HL-60 (cell line): ENCODE measurements at regions not wholly inside any gene's neighbourhood (a gene's known extent, or its start where the extent isn't known, plus 50 kb on each side); places are given as distances from the start of the nearest gene placed in this dataset.

ENCODE experiments used
- DNase-seq, 2 experiments: peaks; one replicate each; pipeline ENCODE4 v3.0.0-alpha.2; 2010 to 2020; ENCODE audit warnings: low read depth in 1 of 2, low spot score in 1 of 2
- H3K27ac ChIP-seq: fragments of 250-450 bp; sonication (Bioruptor Pico); replicated peaks from 2 replicates; pipeline ENCODE4 v1.5.1; 2020; ENCODE audit warnings: mild to moderate bottlenecking, moderate library complexity
- H3K27me3 ChIP-seq: fragments of 250-450 bp; sonication (Bioruptor Pico); 2 replicates; pipeline ENCODE4 v1.5.1; 2021; ENCODE audit warnings: mild to moderate bottlenecking, moderate library complexity; ENCODE audit not compliant: insufficient read depth, poor library complexity, severe bottlenecking
- H3K4me3 ChIP-seq: replicated peaks from 2 replicates; pipeline ENCODE4 v1.5.1; 2011; ENCODE audit warnings: mild to moderate bottlenecking, control low read depth, low read length; ENCODE audit not compliant: insufficient read depth
- GABPA ChIP-seq: IDR thresholded peaks from 2 replicates; pipeline ENCODE4 v1.6.1; 2012; ENCODE audit warnings: low read depth
- POLR2AphosphoS5 ChIP-seq: IDR thresholded peaks from 2 replicates; pipeline ENCODE4 v1.6.1; 2012; ENCODE audit warnings: low read depth
- SPI1 ChIP-seq: IDR thresholded peaks from 2 replicates; pipeline ENCODE4 v1.6.1; 2012; ENCODE audit warnings: low read depth, mild to moderate bottlenecking, borderline replicate concordance
- TF ChIP-seq, protein P1 (sequence below): IDR thresholded peaks from 2 replicates; pipeline ENCODE4 v1.6.1; 2012; ENCODE audit warnings: low read depth; ENCODE audit not compliant: insufficient replicate concordance
- TF ChIP-seq, protein P2 (sequence below): IDR thresholded peaks from one replicate; pipeline ENCODE4 v1.5.1; 2011; ENCODE audit warnings: low read length, control low read depth, inconsistent platforms; ENCODE audit not compliant: insufficient read depth

- Histone ChIP-seq H3K27ac (no peak overlapping the region), H3K27me3 (peaks cover 3% of the 10 kb centered on the region), H3K4me3 (no peak overlapping the region)
- TF ChIP-seq, protein P1, sequence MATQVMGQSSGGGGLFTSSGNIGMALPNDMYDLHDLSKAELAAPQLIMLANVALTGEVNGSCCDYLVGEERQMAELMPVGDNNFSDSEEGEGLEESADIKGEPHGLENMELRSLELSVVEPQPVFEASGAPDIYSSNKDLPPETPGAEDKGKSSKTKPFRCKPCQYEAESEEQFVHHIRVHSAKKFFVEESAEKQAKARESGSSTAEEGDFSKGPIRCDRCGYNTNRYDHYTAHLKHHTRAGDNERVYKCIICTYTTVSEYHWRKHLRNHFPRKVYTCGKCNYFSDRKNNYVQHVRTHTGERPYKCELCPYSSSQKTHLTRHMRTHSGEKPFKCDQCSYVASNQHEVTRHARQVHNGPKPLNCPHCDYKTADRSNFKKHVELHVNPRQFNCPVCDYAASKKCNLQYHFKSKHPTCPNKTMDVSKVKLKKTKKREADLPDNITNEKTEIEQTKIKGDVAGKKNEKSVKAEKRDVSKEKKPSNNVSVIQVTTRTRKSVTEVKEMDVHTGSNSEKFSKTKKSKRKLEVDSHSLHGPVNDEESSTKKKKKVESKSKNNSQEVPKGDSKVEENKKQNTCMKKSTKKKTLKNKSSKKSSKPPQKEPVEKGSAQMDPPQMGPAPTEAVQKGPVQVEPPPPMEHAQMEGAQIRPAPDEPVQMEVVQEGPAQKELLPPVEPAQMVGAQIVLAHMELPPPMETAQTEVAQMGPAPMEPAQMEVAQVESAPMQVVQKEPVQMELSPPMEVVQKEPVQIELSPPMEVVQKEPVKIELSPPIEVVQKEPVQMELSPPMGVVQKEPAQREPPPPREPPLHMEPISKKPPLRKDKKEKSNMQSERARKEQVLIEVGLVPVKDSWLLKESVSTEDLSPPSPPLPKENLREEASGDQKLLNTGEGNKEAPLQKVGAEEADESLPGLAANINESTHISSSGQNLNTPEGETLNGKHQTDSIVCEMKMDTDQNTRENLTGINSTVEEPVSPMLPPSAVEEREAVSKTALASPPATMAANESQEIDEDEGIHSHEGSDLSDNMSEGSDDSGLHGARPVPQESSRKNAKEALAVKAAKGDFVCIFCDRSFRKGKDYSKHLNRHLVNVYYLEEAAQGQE = no peak
- TF ChIP-seq POLR2AphosphoS5 (no peak), SPI1 (no peak), GABPA (no peak)
- TF ChIP-seq, protein P2, sequence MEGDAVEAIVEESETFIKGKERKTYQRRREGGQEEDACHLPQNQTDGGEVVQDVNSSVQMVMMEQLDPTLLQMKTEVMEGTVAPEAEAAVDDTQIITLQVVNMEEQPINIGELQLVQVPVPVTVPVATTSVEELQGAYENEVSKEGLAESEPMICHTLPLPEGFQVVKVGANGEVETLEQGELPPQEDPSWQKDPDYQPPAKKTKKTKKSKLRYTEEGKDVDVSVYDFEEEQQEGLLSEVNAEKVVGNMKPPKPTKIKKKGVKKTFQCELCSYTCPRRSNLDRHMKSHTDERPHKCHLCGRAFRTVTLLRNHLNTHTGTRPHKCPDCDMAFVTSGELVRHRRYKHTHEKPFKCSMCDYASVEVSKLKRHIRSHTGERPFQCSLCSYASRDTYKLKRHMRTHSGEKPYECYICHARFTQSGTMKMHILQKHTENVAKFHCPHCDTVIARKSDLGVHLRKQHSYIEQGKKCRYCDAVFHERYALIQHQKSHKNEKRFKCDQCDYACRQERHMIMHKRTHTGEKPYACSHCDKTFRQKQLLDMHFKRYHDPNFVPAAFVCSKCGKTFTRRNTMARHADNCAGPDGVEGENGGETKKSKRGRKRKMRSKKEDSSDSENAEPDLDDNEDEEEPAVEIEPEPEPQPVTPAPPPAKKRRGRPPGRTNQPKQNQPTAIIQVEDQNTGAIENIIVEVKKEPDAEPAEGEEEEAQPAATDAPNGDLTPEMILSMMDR = no peak
- no peak for DNase-seq
Measured at GRCh38 chr2:217698691-217699090, 304.1 kb downstream of the TNS1 start.

DNA sequence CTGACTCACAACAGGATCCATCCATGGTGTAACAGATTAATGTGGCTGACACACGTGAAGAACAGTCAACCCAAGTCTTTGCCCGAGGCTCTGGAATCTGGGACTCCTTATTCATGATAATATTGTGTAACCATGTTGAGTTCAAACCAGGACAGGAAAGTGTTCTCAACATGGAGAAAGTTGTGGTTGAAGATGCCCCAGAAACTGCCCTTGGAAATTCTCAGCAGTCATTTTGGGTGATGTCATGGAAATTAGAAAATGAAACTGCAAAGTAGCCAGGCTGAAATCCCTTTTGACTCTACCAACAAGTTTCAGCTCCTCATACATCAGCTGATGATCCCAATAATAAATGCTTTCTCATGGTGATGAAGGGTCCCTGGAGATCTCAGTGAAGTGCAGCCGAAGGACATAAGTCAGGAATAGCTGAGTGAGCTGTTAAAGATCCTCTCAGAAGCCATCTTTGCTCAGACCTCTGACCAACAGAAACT lies 307.7 kb downstream of the TNS1 start:
- TF ChIP-seq, protein P2 = no peak
- TF ChIP-seq GABPA (no peak), SPI1 (no peak), POLR2AphosphoS5 (no peak)
- TF ChIP-seq, protein P1 = no peak
- H3K27ac ChIP-seq = no peak overlapping the region
- H3K4me3 ChIP-seq = no peak overlapping the region
- no peak for DNase-seq
- no peaks in the 10 kb centered on the region for H3K27me3 ChIP-seq

- H3K27ac ChIP-seq = no peak overlapping the region
- no peak for TF ChIP-seq POLR2AphosphoS5
- TF ChIP-seq, protein P2 = no peak
- TF ChIP-seq GABPA = no peak
- DNase-seq = no peak
- H3K4me3 ChIP-seq = no peak overlapping the region
- no peaks in the 10 kb centered on the region for H3K27me3 ChIP-seq
Measured at GRCh38 chr2:217694291-217694690, 308.5 kb downstream of the TNS1 start.

GRCh38 chr2:217693363-217693762 lies 309.4 kb downstream of the TNS1 start:
- TF ChIP-seq GABPA (no peak), SPI1 (no peak), POLR2AphosphoS5 (no peak)
- TF ChIP-seq, protein P2 = no peak
- TF ChIP-seq, protein P1 = no peak
- Histone ChIP-seq H3K27ac (no peak overlapping the region), H3K4me3 (no peak overlapping the region), H3K27me3 (no peaks in the 10 kb centered on the region)
- DNase-seq = no peak
